Left renal cortex interstitium (tissue), 4 donors: ENCODE measurements at regions not wholly inside any gene's neighbourhood (a gene's known extent, or its start where the extent isn't known, plus 50 kb on each side); places are given as distances from the start of the nearest gene placed in this dataset.

Source experiments
- DNase-seq, 4 donors: peaks; one replicate each; pipeline ENCODE4 v3.0.0-alpha.2; 2013; ENCODE audit warnings: low read depth in 4 of 4, low spot score in 2 of 4, missing footprints in 1 of 4

- DNase-seq = no peak
Observed at GRCh38 chr11:127225619-127226018, 225.0 kb upstream of the KIRREL3 start.

GRCh38 chr11:127224276-127224675 is 223.7 kb upstream of the KIRREL3 start:
- no peak for DNase-seq

GRCh38 chr11:127223633-127224032 is 223.1 kb upstream of the KIRREL3 start:
- DNase-seq = no peak

GRCh38 chr11:127223026-127223425 is 222.5 kb upstream of the KIRREL3 start:
- DNase-seq = no peak

GRCh38 chr11:127219704-127220103 is 219.1 kb upstream of the KIRREL3 start:
- DNase-seq = no peak

- DNase-seq = no peak
Observed at GRCh38 chr11:127218275-127218608, 217.7 kb upstream of the KIRREL3 start.

GRCh38 chr11:127217452-127218274 is 217.1 kb upstream of the KIRREL3 start:
- DNase-seq = no peak

GRCh38 chr11:127205688-127206217 is 205.2 kb upstream of the KIRREL3 start:
- DNase-seq = no peak

- DNase-seq = no peak
Observed at GRCh38 chr11:127203490-127203889, 202.9 kb upstream of the KIRREL3 start.

- DNase-seq = no peak
Observed at GRCh38 chr11:127202105-127202504, 201.5 kb upstream of the KIRREL3 start.

GRCh38 chr11:127199306-127199801 is 198.8 kb upstream of the KIRREL3 start:
- no peak for DNase-seq

- DNase-seq = no peak
Observed at GRCh38 chr11:127195501-127196120, 195.0 kb upstream of the KIRREL3 start.

- DNase-seq = no peak
Observed at GRCh38 chr11:127194521-127194920, 194.0 kb upstream of the KIRREL3 start.

GRCh38 chr11:127193950-127194349 is 193.4 kb upstream of the KIRREL3 start:
- DNase-seq = no peak

- no peak for DNase-seq
Observed at GRCh38 chr11:127191689-127192088, 191.1 kb upstream of the KIRREL3 start.

- no peak for DNase-seq
Observed at GRCh38 chr11:127191261-127191660, 190.7 kb upstream of the KIRREL3 start.

GRCh38 chr11:127182586-127183203 is 182.1 kb upstream of the KIRREL3 start:
- no peak for DNase-seq

GRCh38 chr11:127157225-127157624 is 156.7 kb upstream of the KIRREL3 start:
- no peak for DNase-seq

- no peak for DNase-seq
Observed at GRCh38 chr11:127149410-127149809, 148.8 kb upstream of the KIRREL3 start.

GRCh38 chr11:127143251-127143650 is 142.7 kb upstream of the KIRREL3 start:
- no peak for DNase-seq

GRCh38 chr11:127138613-127139012 is 138.0 kb upstream of the KIRREL3 start:
- DNase-seq = no peak
